T-cell (primary cell): ENCODE measurements at regions not wholly inside any gene's neighbourhood (a gene's known extent, or its start where the extent isn't known, plus 50 kb on each side); places are given as distances from the start of the nearest gene placed in this dataset.
"Not testable (repeated sequence)": the region's sequence is repeated elsewhere in the genome, so short reads cannot be mapped to it uniquely, and the experiment has no call there.

Experiments
- ATAC-seq, 4 experiments: fragments of 200-7000 bp in 3 of 4; fragments of 150-1000 bp in 1 of 4; cut with Tn5 transposase; replicated peaks in 1 of 4; 1 replicate in 3 of 4; 2 replicates in 1 of 4; pipeline ENCODE4 v1.10.0; 2021; ENCODE audit warnings: moderate library complexity in 3 of 4, mild to moderate bottlenecking in 2 of 4, moderate number of reproducible peaks in 1 of 4
- CTCF ChIA-PET, 2 donors: fragments of 300-600 bp; sonication (Branson Sonifier 250); formaldehyde crosslinking; loops; one replicate each; lab custom pipeline; 2022; ENCODE audit warnings: antibody characterized with exemption in 2 of 2; lab: Charles Lee
- POLR2A ChIA-PET, 2 donors: fragments of 300-600 bp; sonication (Branson Sonifier 250); formaldehyde crosslinking; loops; one replicate each; lab custom pipeline; 2022; ENCODE audit warnings: antibody characterized with exemption in 2 of 2; lab: Charles Lee
- DNase-seq, 35 experiments: peaks; one replicate each; pipeline versions ENCODE4 v3.0.0 to v3.0.0-alpha.2; 2013 to 2023
- H3K27ac ChIP-seq: one replicate; pipeline ENCODE4 v1.5.1; 2013; ENCODE audit warnings: low read length
- H3K27me3 ChIP-seq, 2 experiments: replicated peaks in 1 of 2; 1 replicate in 1 of 2; 2 replicates in 1 of 2; pipeline versions ENCODE4 v1.6.1 to v1.7.0; 2013; ENCODE audit warnings: low read length in 1 of 2, mixed read lengths in 1 of 2; ENCODE audit not compliant: control insufficient read depth in 2 of 2, insufficient read depth in 2 of 2; ENCODE audit errors: extremely low read depth in 1 of 2
- H3K36me3 ChIP-seq, 2 donors: 1 replicate in 1 of 2; 2 replicates in 1 of 2; pipeline versions ENCODE4 v1.6.1 to v1.7.0; 2013; ENCODE audit warnings: low read length in 1 of 2; ENCODE audit not compliant: control insufficient read depth in 2 of 2, insufficient read depth in 1 of 2; ENCODE audit errors: extremely low read depth in 1 of 2
- H3K4me1 ChIP-seq, 2 experiments: 1 replicate in 1 of 2; 2 replicates in 1 of 2; pipeline versions ENCODE4 v1.6.1 to v1.7.0; 2013; ENCODE audit warnings: low read length in 2 of 2, mixed read lengths in 1 of 2; ENCODE audit not compliant: insufficient read depth in 2 of 2, control insufficient read depth in 1 of 2; ENCODE audit errors: extremely low read depth in 1 of 2
- H3K4me3 ChIP-seq, 2 donors: 1 replicate in 1 of 2; 2 replicates in 1 of 2; pipeline versions ENCODE4 v1.5.1 to v1.7.0; 2013; ENCODE audit warnings: mild to moderate bottlenecking in 2 of 2, low read length in 1 of 2, moderate library complexity in 1 of 2; ENCODE audit not compliant: control insufficient read depth in 1 of 2; ENCODE audit errors: extremely low read depth in 1 of 2
- H3K9me3 ChIP-seq: 2 replicates; pipeline ENCODE4 v1.7.0; 2013
- H3K27ac Mint-ChIP-seq, 2 donors: one replicate each; pipeline ENCODE4 v1.8.0; 2020 to 2021; ENCODE audit warnings: mild to moderate bottlenecking in 2 of 2, mixed read lengths in 2 of 2
- H3K27me3 Mint-ChIP-seq, 2 donors: one replicate each; pipeline ENCODE4 v1.8.0; 2021 to 2022; ENCODE audit warnings: mixed read lengths in 2 of 2
- H3K36me3 Mint-ChIP-seq: one replicate; pipeline ENCODE4 v1.8.0; 2021; ENCODE audit warnings: mixed read lengths
- H3K4me1 Mint-ChIP-seq, 3 donors: one replicate each; pipeline ENCODE4 v1.8.0; 2020 to 2022; ENCODE audit warnings: mixed read lengths in 3 of 3, mild to moderate bottlenecking in 1 of 3
- H3K4me3 Mint-ChIP-seq, 3 donors: one replicate each; pipeline ENCODE4 v1.8.0; 2020 to 2022; ENCODE audit warnings: mild to moderate bottlenecking in 3 of 3, mixed read lengths in 3 of 3, moderate library complexity in 3 of 3
- H3K9me3 Mint-ChIP-seq, 3 donors: one replicate each; pipeline ENCODE4 v1.8.0; 2020 to 2022; ENCODE audit warnings: mixed read lengths in 3 of 3
- WGBS: methylation state at CpG from one replicate; pipeline ENCODE4 v1.1.5; 2013; ENCODE audit warnings: missing lambda C conversion rate; ENCODE audit not compliant: insufficient coverage; 5-methylcytosine and 5-hydroxymethylcytosine counted together

DNA sequence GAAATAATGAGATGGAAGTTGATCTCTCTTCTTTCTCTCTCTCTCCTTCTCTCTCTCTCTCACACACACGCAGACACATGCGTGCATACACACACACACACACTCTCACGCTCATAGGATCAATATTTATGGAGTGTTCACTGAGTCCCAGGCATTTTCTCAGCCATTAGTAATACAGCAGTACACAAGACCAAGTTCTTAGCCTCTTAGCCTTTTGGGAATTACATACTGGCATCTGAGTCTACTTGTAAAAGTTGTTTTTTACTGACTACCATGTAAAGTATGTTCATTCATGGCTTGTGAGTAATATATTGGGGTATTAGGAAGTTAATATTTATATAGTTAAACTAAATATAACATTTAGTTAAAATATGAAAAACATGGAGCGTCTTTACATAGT, 61.1 kb upstream of the RUBCNL start:
- H3K36me3 ChIP-seq, DNase-seq, H3K27ac Mint-ChIP-seq, H3K9me3 Mint-ChIP-seq, H3K4me3 ChIP-seq, H3K36me3 Mint-ChIP-seq, H3K4me3 Mint-ChIP-seq, ATAC-seq, H3K4me1 Mint-ChIP-seq, H3K4me1 ChIP-seq, POLR2A ChIA-PET, H3K9me3 ChIP-seq, H3K27me3 ChIP-seq, H3K27ac ChIP-seq, H3K27me3 Mint-ChIP-seq, CTCF ChIA-PET: not testable (repeated sequence)
- WGBS: no CpG with 5 or more reads among the region's 4 CpGs

DNA sequence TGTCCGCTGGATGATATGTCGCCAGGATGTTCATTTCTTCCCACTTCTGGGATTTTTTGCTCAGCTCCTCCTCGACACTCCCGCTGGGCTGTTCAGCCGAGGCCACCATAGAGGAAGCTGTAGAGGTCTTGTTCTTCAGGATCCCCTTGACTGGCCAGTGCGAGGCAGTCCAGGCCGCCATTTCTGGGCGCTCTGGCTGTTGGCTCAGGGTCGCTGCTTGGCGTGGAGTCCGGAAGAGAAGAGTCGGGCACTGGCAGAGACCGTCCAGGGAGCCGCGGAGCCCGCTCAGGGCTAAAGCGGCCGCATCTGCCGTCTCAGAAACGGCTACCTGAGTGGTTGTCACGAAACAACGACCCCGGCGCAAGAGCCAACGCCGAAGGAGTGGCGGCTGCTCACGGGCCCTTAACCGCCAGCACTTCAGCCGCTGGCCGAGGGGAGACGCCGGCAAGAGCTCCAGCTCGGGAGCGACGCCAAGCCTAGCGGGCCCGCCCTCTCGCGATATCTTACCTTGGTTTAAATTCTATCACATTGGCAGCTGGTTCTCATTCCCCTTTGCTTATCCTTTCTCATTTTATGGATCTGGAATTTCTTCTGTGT, 50.9 kb upstream of the RUBCNL start:
- 88% methylated on average over 32 of the region's 40 CpGs for WGBS
- POLR2A ChIA-PET, H3K4me3 Mint-ChIP-seq: not testable (repeated sequence)

More for the DNA sequence above, 50.9 kb upstream of the RUBCNL start:
- H3K36me3 ChIP-seq, H3K36me3 Mint-ChIP-seq, H3K9me3 ChIP-seq, ATAC-seq, H3K9me3 Mint-ChIP-seq, H3K27me3 Mint-ChIP-seq, H3K4me1 Mint-ChIP-seq, H3K4me3 ChIP-seq, H3K27ac ChIP-seq, H3K27ac Mint-ChIP-seq, H3K4me1 ChIP-seq, CTCF ChIA-PET, DNase-seq: not testable (repeated sequence)
- peaks cover 0 to 10% of the 10 kb centered on the region in 2 experiments for H3K27me3 ChIP-seq
